Trophoblast cell (in vitro differentiated cells and primary cell): ENCODE measurements at regions not wholly inside any gene's neighbourhood (a gene's known extent, or its start where the extent isn't known, plus 50 kb on each side); places are given as distances from the start of the nearest gene placed in this dataset.

Source experiments
- DNase-seq, 2 donors: peaks; one replicate each; pipeline ENCODE4 v3.0.0-alpha.2; 2016
- H2AFZ ChIP-seq: 2 replicates; pipeline ENCODE4 v1.6.1; 2013; ENCODE audit warnings: low read length, moderate library complexity, mild to moderate bottlenecking; ENCODE audit not compliant: insufficient read depth, poor library complexity
- H2AK5ac ChIP-seq: 2 replicates; pipeline ENCODE4 v1.6.1; 2013; ENCODE audit warnings: mild to moderate bottlenecking, low read length
- H2BK120ac ChIP-seq: 2 replicates; pipeline ENCODE4 v1.6.1; 2013; ENCODE audit warnings: low read length, mild to moderate bottlenecking, moderate library complexity; ENCODE audit not compliant: insufficient read depth, poor library complexity
- H2BK12ac ChIP-seq: 2 replicates; pipeline ENCODE4 v1.6.1; 2013; ENCODE audit warnings: mild to moderate bottlenecking, low read length, moderate library complexity
- H2BK5ac ChIP-seq: 2 replicates; pipeline ENCODE4 v1.6.1; 2013; ENCODE audit warnings: low read length, low read depth, moderate library complexity, mild to moderate bottlenecking; ENCODE audit not compliant: poor library complexity
- H3K14ac ChIP-seq: 2 replicates; pipeline ENCODE4 v1.6.1; 2013; ENCODE audit warnings: mild to moderate bottlenecking, low read length
- H3K18ac ChIP-seq: 2 replicates; pipeline ENCODE4 v1.6.1; 2013; ENCODE audit warnings: mild to moderate bottlenecking, low read length
- H3K23ac ChIP-seq: 2 replicates; pipeline ENCODE4 v1.6.1; 2013; ENCODE audit warnings: low read length
- H3K27ac ChIP-seq: 2 replicates; pipeline ENCODE4 v1.5.1; 2013; ENCODE audit warnings: low read depth, mild to moderate bottlenecking, inconsistent platforms, low read length, moderate library complexity
- H3K27me3 ChIP-seq: 2 replicates; pipeline ENCODE4 v1.6.1; 2013; ENCODE audit warnings: inconsistent platforms, mild to moderate bottlenecking, low read length, moderate library complexity; ENCODE audit not compliant: insufficient read depth
- H3K36me3 ChIP-seq, 2 experiments: 1 replicate in 1 of 2; 2 replicates in 1 of 2; pipeline ENCODE4 v1.6.1; 2013; ENCODE audit warnings: low read length in 2 of 2, mild to moderate bottlenecking in 2 of 2, moderate library complexity in 1 of 2; ENCODE audit not compliant: insufficient read depth in 2 of 2, control insufficient read depth in 1 of 2
- H3K4ac ChIP-seq: 2 replicates; pipeline ENCODE4 v1.6.1; 2013; ENCODE audit warnings: low read depth, mild to moderate bottlenecking, low read length, moderate library complexity
- H3K4me1 ChIP-seq, 2 experiments: 1 replicate in 1 of 2; 2 replicates in 1 of 2; pipeline ENCODE4 v1.6.1; 2013; ENCODE audit warnings: low read length in 2 of 2, mild to moderate bottlenecking in 2 of 2, moderate library complexity in 1 of 2; ENCODE audit not compliant: insufficient read depth in 2 of 2, control insufficient read depth in 1 of 2
- H3K4me2 ChIP-seq: 2 replicates; pipeline ENCODE4 v1.6.1; 2013; ENCODE audit warnings: inconsistent platforms, mild to moderate bottlenecking, low read length, moderate library complexity
- H3K4me3 ChIP-seq: 2 replicates; pipeline ENCODE4 v1.5.1; 2013; ENCODE audit warnings: mild to moderate bottlenecking, low read depth, low read length, inconsistent platforms
- H3K79me1 ChIP-seq: one replicate; pipeline ENCODE4 v1.6.1; 2013; ENCODE audit warnings: low read length
- H3K79me2 ChIP-seq: 2 replicates; pipeline ENCODE4 v1.6.1; 2013; ENCODE audit warnings: low read length, mild to moderate bottlenecking; ENCODE audit not compliant: control insufficient read depth, insufficient read depth, poor library complexity
- H3K9ac ChIP-seq: 2 replicates; pipeline ENCODE4 v1.6.1; 2013; ENCODE audit warnings: mild to moderate bottlenecking, low read length
- H3K9me3 ChIP-seq: 2 replicates; pipeline ENCODE4 v1.6.1; 2013; ENCODE audit warnings: low read depth, mild to moderate bottlenecking, control low read depth, inconsistent platforms, low read length; ENCODE audit not compliant: insufficient read depth
- H4K12ac ChIP-seq: 2 replicates; pipeline ENCODE4 v1.6.1; 2013; ENCODE audit warnings: low read depth, mild to moderate bottlenecking, low read length, moderate library complexity
- H4K8ac ChIP-seq: 2 replicates; pipeline ENCODE4 v1.6.1; 2013; ENCODE audit warnings: low read depth, mild to moderate bottlenecking, low read length, moderate library complexity
- H4K91ac ChIP-seq: one replicate; pipeline ENCODE4 v1.6.1; 2013; ENCODE audit warnings: low read depth, mild to moderate bottlenecking, low read length, moderate library complexity
- WGBS: extraction: QIAGEN DNeasy Blood & Tissue Kit; methylation state at CpG from one replicate; pipeline ENCODE4 v1.1.7; 2013; ENCODE audit warnings: missing lambda C conversion rate; ENCODE audit not compliant: insufficient read length, insufficient coverage; ENCODE audit errors: extremely low coverage; 5-methylcytosine and 5-hydroxymethylcytosine counted together

- H2AFZ ChIP-seq = no peak overlapping the region
- no peak overlapping the region for H3K4ac ChIP-seq
- no peak overlapping the region for H3K27ac ChIP-seq
- no peaks in the 10 kb centered on the region for H3K79me1 ChIP-seq
- H3K9me3 ChIP-seq = no peaks in the 10 kb centered on the region
- H4K12ac ChIP-seq = no peak overlapping the region
- H3K27me3 ChIP-seq = no peaks in the 10 kb centered on the region
- no peak overlapping the region for H4K91ac ChIP-seq
- no peak overlapping the region for H2BK5ac ChIP-seq
- no peaks in the 10 kb centered on the region for H3K79me2 ChIP-seq
- H4K8ac ChIP-seq = no peak overlapping the region
- H2BK12ac ChIP-seq = no peak overlapping the region
- H3K4me2 ChIP-seq = no peak overlapping the region
- no peak overlapping the region for H3K9ac ChIP-seq
- H3K18ac ChIP-seq = no peak overlapping the region
- WGBS = no CpG with 5 or more reads among the region's 9 CpGs
- no peak overlapping the region for H3K4me3 ChIP-seq
- H3K36me3 ChIP-seq = no peaks in the 10 kb centered on the region
- H3K23ac ChIP-seq = no peak overlapping the region
- no peak overlapping the region for H2AK5ac ChIP-seq
- H2BK120ac ChIP-seq = no peak overlapping the region
- H3K4me1 ChIP-seq = no peaks in the 10 kb centered on the region
- DNase-seq = no peak
- no peak overlapping the region for H3K14ac ChIP-seq
These were observed 101.4 kb upstream of the POU3F3 start for GRCh38 chr2:104752504-104752903.

DNA sequence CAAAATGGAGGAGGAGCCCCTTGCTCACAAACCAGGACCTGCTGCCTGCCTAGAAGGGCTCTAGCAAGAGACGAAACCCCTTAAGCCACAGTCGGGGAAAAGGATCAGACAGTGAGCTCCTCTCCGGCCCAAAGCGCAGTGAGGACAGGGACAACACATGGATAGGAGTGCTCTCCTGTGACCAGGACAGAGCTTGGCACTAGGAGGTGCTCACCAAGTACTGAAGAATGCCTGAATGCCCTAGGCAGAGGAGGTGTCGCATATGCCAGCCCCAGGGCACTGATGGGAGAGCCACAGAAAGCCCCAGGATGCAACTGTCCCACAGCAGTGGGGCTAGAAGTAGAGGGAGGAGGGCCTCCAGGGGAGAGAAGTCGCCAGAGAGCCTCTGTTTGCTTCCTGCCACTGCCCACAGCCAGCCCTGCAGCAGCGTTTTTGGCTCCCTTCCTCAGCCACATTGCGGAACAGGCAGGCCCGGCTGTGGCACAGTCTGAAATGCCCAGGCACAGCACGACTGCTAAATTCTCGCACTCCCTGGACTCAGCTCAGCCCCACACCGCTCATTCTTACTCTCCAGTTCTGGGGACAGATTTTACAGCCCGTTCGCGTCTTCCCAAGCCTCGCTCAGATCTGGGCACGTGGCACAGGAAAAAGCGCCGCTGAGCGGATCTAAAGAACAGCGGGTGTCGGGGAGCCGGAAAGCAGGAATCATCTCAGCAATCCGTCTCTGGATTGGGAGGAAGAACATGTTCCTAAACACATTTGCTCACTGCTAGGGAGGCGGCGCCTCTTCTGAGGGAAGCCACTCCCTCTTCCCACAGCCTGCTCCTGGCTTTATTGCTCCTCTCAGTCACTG, 98.7 kb upstream of the POU3F3 start:
- WGBS = no CpG with 5 or more reads among the region's 26 CpGs
- Histone ChIP-seq H2BK120ac (no peak overlapping the region), H3K4ac (no peak overlapping the region)

DNA sequence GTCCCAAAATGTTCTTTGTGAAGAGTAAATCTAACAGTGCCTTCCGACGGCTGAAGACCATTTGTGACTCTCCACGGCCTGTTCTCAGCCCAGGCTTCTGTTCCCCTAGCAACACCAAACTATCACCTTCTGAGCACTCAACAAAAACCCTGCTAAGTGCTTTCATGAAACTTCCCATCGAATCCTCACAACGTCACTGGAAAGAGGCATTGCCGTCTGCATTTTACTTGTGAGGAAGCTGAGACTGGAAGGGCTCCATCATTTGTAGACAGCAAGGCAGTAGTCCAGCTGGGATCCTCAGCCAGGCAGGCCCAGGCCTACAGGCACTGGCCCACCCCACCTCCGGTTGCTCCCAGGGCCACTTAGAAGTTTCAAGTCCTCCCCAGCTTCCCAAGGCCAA, 97.8 kb upstream of the POU3F3 start:
- no peak overlapping the region for H2BK12ac ChIP-seq
- H3K79me2 ChIP-seq = no peaks in the 10 kb centered on the region
- no peak overlapping the region for H3K9ac ChIP-seq
- DNase-seq = no peak
- no peak overlapping the region for H3K4ac ChIP-seq
- H3K4me3 ChIP-seq = no peak overlapping the region
- no peak overlapping the region for H4K8ac ChIP-seq
- no peak overlapping the region for H2AFZ ChIP-seq
- H2AK5ac ChIP-seq = no peak overlapping the region
- H3K79me1 ChIP-seq = no peaks in the 10 kb centered on the region
- no peak overlapping the region for H3K14ac ChIP-seq
- no peak overlapping the region for H4K12ac ChIP-seq
- no peak overlapping the region for H3K23ac ChIP-seq
- no peak overlapping the region for H2BK5ac ChIP-seq
- no peaks in the 10 kb centered on the region for H3K36me3 ChIP-seq
- no peak overlapping the region for H2BK120ac ChIP-seq
- H3K4me1 ChIP-seq = no peaks in the 10 kb centered on the region
- H3K9me3 ChIP-seq = no peaks in the 10 kb centered on the region
- no CpG with 5 or more reads among the region's 7 CpGs for WGBS
- no peak overlapping the region for H4K91ac ChIP-seq
- no peaks in the 10 kb centered on the region for H3K27me3 ChIP-seq
- H3K27ac ChIP-seq = no peak overlapping the region
- no peak overlapping the region for H3K18ac ChIP-seq
- H3K4me2 ChIP-seq = no peak overlapping the region

More for the DNA sequence above, 98.7 kb upstream of the POU3F3 start:
- no peak overlapping the region for H4K12ac ChIP-seq
- no peak overlapping the region for H2AFZ ChIP-seq
- H2AK5ac ChIP-seq = no peak overlapping the region
- no peaks in the 10 kb centered on the region for H3K9me3 ChIP-seq
- H3K4me2 ChIP-seq = no peak overlapping the region
- no peaks in the 10 kb centered on the region for H3K27me3 ChIP-seq
- no peaks in the 10 kb centered on the region for H3K79me2 ChIP-seq
- no peaks in the 10 kb centered on the region for H3K36me3 ChIP-seq
- H3K9ac ChIP-seq = no peak overlapping the region
- no peak overlapping the region for H3K23ac ChIP-seq
- no peaks in the 10 kb centered on the region for H3K79me1 ChIP-seq
- H3K4me1 ChIP-seq = no peaks in the 10 kb centered on the region
- H3K14ac ChIP-seq = peak overlapping the region; percentile 30
- no peak overlapping the region for H3K27ac ChIP-seq
- no peak overlapping the region for H3K4me3 ChIP-seq
- H4K91ac ChIP-seq = no peak overlapping the region
- H3K18ac ChIP-seq = no peak overlapping the region
- no peak for DNase-seq
- no peak overlapping the region for H2BK12ac ChIP-seq
- H2BK5ac ChIP-seq = no peak overlapping the region
- H4K8ac ChIP-seq = no peak overlapping the region

- no CpG with 5 or more reads among the region's 5 CpGs for WGBS
- Histone ChIP-seq H4K12ac (no peak overlapping the region), H3K27ac (no peak overlapping the region), H3K79me2 (no peaks in the 10 kb centered on the region), H3K9ac (no peak overlapping the region), H3K9me3 (no peaks in the 10 kb centered on the region), H3K23ac (no peak overlapping the region), H4K8ac (no peak overlapping the region), H2BK5ac (no peak overlapping the region), H2AFZ (no peak overlapping the region), H3K4ac (no peak overlapping the region), H3K27me3 (no peaks in the 10 kb centered on the region), H4K91ac (no peak overlapping the region), H2AK5ac (no peak overlapping the region), H3K18ac (no peak overlapping the region), H3K36me3 (no peaks in the 10 kb centered on the region), H2BK12ac (no peak overlapping the region), H3K4me1 (no peaks in the 10 kb centered on the region), H3K14ac (no peak overlapping the region), H2BK120ac (no peak overlapping the region), H3K4me3 (no peak overlapping the region), H3K4me2 (no peak overlapping the region), H3K79me1 (no peaks in the 10 kb centered on the region)
- no peak for DNase-seq
These were observed 96.9 kb upstream of the POU3F3 start for GRCh38 chr2:104757056-104757455.
